DND-41 (cell line): ENCODE measurements at regions not wholly inside any gene's neighbourhood (a gene's known extent, or its start where the extent isn't known, plus 50 kb on each side); places are given as distances from the start of the nearest gene placed in this dataset.
"Not testable (repeated sequence)": the region's sequence is repeated elsewhere in the genome, so short reads cannot be mapped to it uniquely, and the experiment has no call there.

Experiments
- ATAC-seq: fragments of 200-7000 bp; cut with Tn5 transposase; 3 replicates; pipeline ENCODE4 v1.9.1; 2021; ENCODE audit warnings: low read depth; ENCODE audit not compliant: insufficient read depth
- DNase-seq: peaks from one replicate; pipeline ENCODE4 v3.0.0-alpha.2; 2020
- H2AFZ ChIP-seq: 2 replicates; pipeline ENCODE4 v1.6.0; 2012; ENCODE audit warnings: low read depth, low read length
- H3K27ac ChIP-seq: 2 replicates; pipeline ENCODE4 v1.5.1; 2012; ENCODE audit warnings: low read length, inconsistent platforms
- H3K27me3 ChIP-seq: fragments of 200-600 bp; sonication (generic); 2 replicates; pipeline ENCODE4 v1.6.0; 2012; ENCODE audit warnings: low read length, mild to moderate bottlenecking, inconsistent platforms; ENCODE audit not compliant: insufficient read depth, poor library complexity
- H3K36me3 ChIP-seq: 2 replicates; pipeline ENCODE4 v1.5.1; 2012; ENCODE audit warnings: low read length, inconsistent platforms; ENCODE audit not compliant: insufficient read depth
- H3K4me1 ChIP-seq: 2 replicates; pipeline ENCODE4 v1.5.1; 2012; ENCODE audit warnings: mild to moderate bottlenecking, low read length; ENCODE audit not compliant: insufficient read depth
- H3K4me2 ChIP-seq: 2 replicates; pipeline ENCODE4 v1.6.0; 2012; ENCODE audit warnings: mild to moderate bottlenecking, moderate library complexity, low read length, inconsistent platforms; ENCODE audit not compliant: insufficient read depth
- H3K4me3 ChIP-seq, 2 experiments: fragments of 200-600 bp in 1 of 2; shearing (Covaris generic) in 1 of 2; 2 replicates each; pipeline ENCODE4 v1.5.1; 2012 to 2016; ENCODE audit warnings: inconsistent platforms in 2 of 2, low read length in 2 of 2, mild to moderate bottlenecking in 2 of 2, low read depth in 1 of 2, moderate library complexity in 1 of 2
- H3K79me2 ChIP-seq: 2 replicates; pipeline ENCODE4 v1.6.0; 2012; ENCODE audit warnings: low read length, inconsistent platforms; ENCODE audit not compliant: insufficient read depth
- H3K9ac ChIP-seq: 2 replicates; pipeline ENCODE4 v1.6.0; 2012; ENCODE audit warnings: low read depth, mild to moderate bottlenecking, inconsistent platforms, low read length, moderate library complexity
- H3K9me3 ChIP-seq: 2 replicates; pipeline ENCODE4 v1.5.1; 2012; ENCODE audit warnings: low read length, moderate library complexity, mild to moderate bottlenecking, inconsistent platforms; ENCODE audit not compliant: insufficient read depth, severe bottlenecking
- H4K20me1 ChIP-seq: 2 replicates; pipeline ENCODE4 v1.6.0; 2012; ENCODE audit warnings: low read length; ENCODE audit not compliant: insufficient read depth
- CTCF ChIP-seq: IDR thresholded peaks from 2 replicates; pipeline ENCODE4 v1.5.1; 2012; ENCODE audit warnings: borderline replicate concordance, low read length, moderate library complexity, mild to moderate bottlenecking; ENCODE audit not compliant: poor library complexity, severe bottlenecking; ENCODE audit errors: extremely low read depth
- EZH2 ChIP-seq: IDR thresholded peaks from 3 replicates; pipeline ENCODE4 v1.6.1; 2012; ENCODE audit warnings: borderline replicate concordance, low read depth, mild to moderate bottlenecking, moderate library complexity, low read length, inconsistent platforms; ENCODE audit not compliant: severe bottlenecking

GRCh38 chr7:156038345-156038744, 226.1 kb upstream of the SHH start:
- ATAC-seq (no peak), DNase-seq (no peak)
- Histone ChIP-seq H3K9me3 (no peaks in the 10 kb centered on the region), H2AFZ (no peak overlapping the region), H4K20me1 (no peaks in the 10 kb centered on the region; the same call in 1 of the 2 replicates), H3K27me3 (peaks cover 12% of the 10 kb centered on the region), H3K27ac (no peak overlapping the region), H3K79me2 (no peaks in the 10 kb centered on the region), H3K4me2 (no peak overlapping the region), H3K4me1 (no peaks in the 10 kb centered on the region), H3K9ac (no peak overlapping the region), H3K4me3 (no peak overlapping the region), H3K36me3 (no peaks in the 10 kb centered on the region)
- TF ChIP-seq EZH2 (no peak), CTCF (no peak)

GRCh38 chr7:156036153-156036552, 223.9 kb upstream of the SHH start:
- Histone ChIP-seq H3K27ac (no peak overlapping the region), H3K79me2 (no peaks in the 10 kb centered on the region), H3K4me3 (no peak overlapping the region), H3K36me3 (no peaks in the 10 kb centered on the region), H3K9me3 (peaks cover 5% of the 10 kb centered on the region), H4K20me1 (no peaks in the 10 kb centered on the region), H3K27me3 (peaks cover 9% of the 10 kb centered on the region), H2AFZ (no peak overlapping the region), H3K9ac (no peak overlapping the region), H3K4me2 (no peak overlapping the region), H3K4me1 (no peaks in the 10 kb centered on the region)
- TF ChIP-seq EZH2 = no peak
- no peak for TF ChIP-seq CTCF
- DNase-seq = no peak
- ATAC-seq = no peak

- H3K36me3 ChIP-seq, H2AFZ ChIP-seq, H3K9ac ChIP-seq, H3K27ac ChIP-seq, H3K4me3 ChIP-seq, ATAC-seq, H4K20me1 ChIP-seq, H3K4me2 ChIP-seq, H3K4me1 ChIP-seq, H3K9me3 ChIP-seq, H3K27me3 ChIP-seq, H3K79me2 ChIP-seq, DNase-seq: not testable (repeated sequence)
These were observed 223.1 kb upstream of the SHH start for GRCh38 chr7:156035387-156035786.

- no peak for TF ChIP-seq CTCF
- no peak for TF ChIP-seq EZH2
- Histone ChIP-seq H3K9me3 (peaks cover 5% of the 10 kb centered on the region), H3K27ac (no peak overlapping the region), H3K9ac (no peak overlapping the region), H4K20me1 (no peaks in the 10 kb centered on the region; the same call in 1 of the 2 replicates), H3K4me3 (no peak overlapping the region), H3K36me3 (no peaks in the 10 kb centered on the region), H3K4me1 (no peaks in the 10 kb centered on the region), H3K27me3 (peaks cover 9% of the 10 kb centered on the region), H3K4me2 (no peak overlapping the region), H3K79me2 (no peaks in the 10 kb centered on the region), H2AFZ (no peak overlapping the region)
- ATAC-seq (no peak), DNase-seq (no peak)
These were observed 222.1 kb upstream of the SHH start for GRCh38 chr7:156034397-156034796.
